HepG2 (cell line): ENCODE measurements at regions not wholly inside any gene's neighbourhood (a gene's known extent, or its start where the extent isn't known, plus 50 kb on each side); places are given as distances from the start of the nearest gene placed in this dataset.

Experiments used
- ATAC-seq: fragments of 200-7000 bp; cut with Tn5 transposase; 3 replicates; pipeline ENCODE4 v1.9.1; 2020; ENCODE audit warnings: mild to moderate bottlenecking, moderate library complexity
- BruUV-seq: library from RNA; stranded (reverse); fragments of 400-500 nt; replicated peaks from 2 replicates; lab custom pipeline; 2021; lab: Mats Ljungman, UMichigan
- CTCF ChIA-PET: fragments of 300-600 bp; formaldehyde crosslinking; extraction: SDS; loops from one replicate; lab custom pipeline; 2021; ENCODE audit warnings: low total read pairs, inconsistent platforms, low intra/inter-chr PET ratio; lab: Yijun Ruan, JAX
- POLR2A ChIA-PET: fragments of 350-600 bp; sonication (Branson Sonifier 250); formaldehyde crosslinking; loops from one replicate; lab custom pipeline; 2020; ENCODE audit warnings: antibody characterized with exemption, inconsistent platforms; lab: Yijun Ruan, JAX
- DNase-seq: peaks from one replicate; pipeline ENCODE4 v3.0.0-alpha.2; 2015; ENCODE audit warnings: low spot score
- FAIRE-seq: peaks from 3 replicates; lab custom pipeline; 2011; peaks lifted over from hg19 to GRCh38; lab: Jason Lieb, UNC
- H2AFZ ChIP-seq: one replicate; pipeline ENCODE4 v1.6.1; 2011; ENCODE audit warnings: low read length, inconsistent platforms
- H3K27ac ChIP-seq: fragments of 300-600 bp; 3 replicates; pipeline ENCODE4 v1.8.0; 2011; ENCODE audit warnings: mixed run types, mild to moderate bottlenecking, mixed read lengths, low read length, inconsistent platforms; ENCODE audit not compliant: insufficient read depth; ENCODE audit errors: extremely low read length
- H3K27me3 ChIP-seq, 2 experiments: fragments of 200-600 bp in 1 of 2; 2 replicates in 1 of 2; 3 replicates in 1 of 2; pipeline versions ENCODE4 v1.6.0 to v1.8.0; 2011; ENCODE audit warnings: low read length in 2 of 2, mild to moderate bottlenecking in 2 of 2, moderate library complexity in 2 of 2, inconsistent platforms in 1 of 2; ENCODE audit not compliant: insufficient read depth in 2 of 2, control insufficient read depth in 1 of 2
- H3K36me3 ChIP-seq, 2 experiments: fragments of 200-600 bp in 1 of 2; replicated peaks in 1 of 2; 2 replicates in 1 of 2; 3 replicates in 1 of 2; pipeline versions ENCODE4 v1.5.1 to v1.8.0; 2011; ENCODE audit warnings: low read length in 2 of 2, inconsistent platforms in 1 of 2; ENCODE audit not compliant: insufficient read depth in 2 of 2, control insufficient read depth in 1 of 2
- H3K4me1 ChIP-seq: 2 replicates; pipeline ENCODE4 v1.5.1; 2012; ENCODE audit warnings: low read length, inconsistent platforms; ENCODE audit not compliant: insufficient read depth
- H3K4me2 ChIP-seq: 2 replicates; pipeline ENCODE4 v1.6.0; 2011; ENCODE audit warnings: low read depth, low read length, inconsistent platforms
- H3K4me3 ChIP-seq, 3 experiments: fragments of 200-600 bp in 1 of 3; sonication (generic), shearing (Covaris generic) in 1 of 3; replicated peaks in 1 of 3; 2 replicates each; pipeline ENCODE4 v1.5.1; 2011 to 2016; ENCODE audit warnings: low read length in 3 of 3, inconsistent platforms in 2 of 3, low read depth in 2 of 3, mild to moderate bottlenecking in 2 of 3, control low read depth in 1 of 3, mixed read lengths in 1 of 3; ENCODE audit not compliant: insufficient read depth in 1 of 3
- H3K79me2 ChIP-seq: one replicate; pipeline ENCODE4 v1.6.1; 2011; ENCODE audit warnings: low read length, inconsistent platforms; ENCODE audit not compliant: insufficient read depth
- H3K9ac ChIP-seq: 2 replicates; pipeline ENCODE4 v1.6.0; 2011; ENCODE audit warnings: mild to moderate bottlenecking, low read depth, low read length, inconsistent platforms; ENCODE audit not compliant: insufficient read depth
- H3K9me3 ChIP-seq: 2 replicates; pipeline ENCODE4 v1.5.1; 2012; ENCODE audit warnings: mild to moderate bottlenecking, low read length
- H4K20me1 ChIP-seq: 2 replicates; pipeline ENCODE4 v1.6.0; 2011; ENCODE audit warnings: inconsistent platforms, mild to moderate bottlenecking, low read length, moderate library complexity; ENCODE audit not compliant: insufficient read depth
- ARNT ChIP-seq: fragments of 450-650 bp; IDR thresholded peaks from 2 replicates; pipeline ENCODE4 v1.6.1; 2017
- ARNTL ChIP-seq: sonication (generic); formaldehyde crosslinking; IDR thresholded peaks from 2 replicates; pipeline ENCODE4 v1.4.0; 2020; ENCODE audit warnings: mild to moderate bottlenecking, missing genetic modification reagents
- FOSL2 ChIP-seq: sonication (generic); formaldehyde crosslinking; IDR thresholded peaks from 2 replicates; pipeline ENCODE4 v1.4.0; 2020; ENCODE audit warnings: missing genetic modification reagents
- HOXD1 ChIP-seq: sonication (generic); formaldehyde crosslinking; IDR thresholded peaks from 2 replicates; pipeline ENCODE4 v1.5.0; 2020; ENCODE audit warnings: missing genetic modification reagents
- KDM1A ChIP-seq: IDR thresholded peaks from 2 replicates; pipeline ENCODE4 v1.6.1; 2016; ENCODE audit warnings: missing compliant biosample characterization
- PHB2 ChIP-seq: fragments of 450-650 bp; IDR thresholded peaks from 2 replicates; pipeline ENCODE4 v1.6.1; 2018; ENCODE audit not compliant: partially characterized antibody
- PHF21A ChIP-seq: sonication (generic); formaldehyde crosslinking; IDR thresholded peaks from 2 replicates; pipeline ENCODE4 v1.5.0; 2020; ENCODE audit warnings: mild to moderate bottlenecking, missing genetic modification reagents
- POLR2A ChIP-seq, 2 experiments: IDR thresholded peaks; 2 replicates each; pipeline ENCODE4 v1.6.1; 2011; ENCODE audit warnings: low read depth in 2 of 2, low read length in 2 of 2, mild to moderate bottlenecking in 1 of 2, moderate library complexity in 1 of 2; ENCODE audit not compliant: insufficient read depth in 1 of 2
- SAP130 ChIP-seq: IDR thresholded peaks from 2 replicates; pipeline ENCODE4 v1.6.1; 2016; ENCODE audit warnings: low read depth
- YEATS4 ChIP-seq: sonication (generic); formaldehyde crosslinking; IDR thresholded peaks from 2 replicates; pipeline ENCODE4 v1.4.0; 2020; ENCODE audit warnings: missing genetic modification reagents, borderline replicate concordance
- ZNF446 ChIP-seq: sonication (generic); formaldehyde crosslinking; IDR thresholded peaks from 2 replicates; pipeline ENCODE4 v1.5.0; 2020; ENCODE audit warnings: mild to moderate bottlenecking, missing genetic modification reagents
- ZNF709 ChIP-seq: sonication (generic); formaldehyde crosslinking; IDR thresholded peaks from 2 replicates; pipeline ENCODE4 v1.5.0; 2020; ENCODE audit warnings: mild to moderate bottlenecking, missing genetic modification reagents
- ZNF724P ChIP-seq: sonication (generic); formaldehyde crosslinking; IDR thresholded peaks from 2 replicates; pipeline ENCODE4 v1.8.0; 2022; ENCODE audit warnings: missing genetic modification reagents, borderline replicate concordance
- ZNF747 ChIP-seq: sonication (generic); formaldehyde crosslinking; IDR thresholded peaks from 2 replicates; pipeline ENCODE4 v1.8.1; 2023; ENCODE audit warnings: missing genetic modification reagents, mild to moderate bottlenecking, borderline replicate concordance
- ZNF879 ChIP-seq: sonication (generic); formaldehyde crosslinking; IDR thresholded peaks from 2 replicates; pipeline ENCODE4 v1.8.1; 2023; ENCODE audit warnings: missing genetic modification reagents
- in situ Hi-C: cut with HindIII; loops from 2 replicates; pipeline ENCODE4 v1.10.0; 2017; ENCODE audit warnings: low pct_unique_long_range_greater_than_20kb; ENCODE audit not compliant: extremely low pct_ligation_motif_present
- intact Hi-C: fragments of 100-400 bp; cut with micrococcal nuclease; formaldehyde crosslinking; loops from one replicate; pipeline ENCODE4 v1.10.0; 2022; ENCODE audit not compliant: unreplicated experiment
- TF ChIP-seq, protein P1 (sequence below): sonication (generic); formaldehyde crosslinking; IDR thresholded peaks from 2 replicates; pipeline ENCODE4 v1.8.1; 2022; ENCODE audit warnings: low read depth, mild to moderate bottlenecking, missing genetic modification reagents
- TF ChIP-seq, protein P2 (sequence below): sonication (generic); formaldehyde crosslinking; IDR thresholded peaks from 2 replicates; pipeline ENCODE4 v1.8.0; 2022; ENCODE audit warnings: missing genetic modification reagents, mild to moderate bottlenecking, borderline replicate concordance
- TF ChIP-seq, protein P3 (sequence below): sonication (generic); formaldehyde crosslinking; IDR thresholded peaks from 2 replicates; pipeline ENCODE4 v1.9.0; 2022; ENCODE audit warnings: missing genetic modification reagents, mild to moderate bottlenecking, borderline replicate concordance
- TF ChIP-seq, protein P4 (sequence below): sonication (generic); formaldehyde crosslinking; IDR thresholded peaks from 2 replicates; pipeline ENCODE4 v1.8.0; 2022; ENCODE audit warnings: mild to moderate bottlenecking, missing genetic modification reagents, moderate library complexity
- TF ChIP-seq, protein P5 (sequence below): sonication (generic); formaldehyde crosslinking; IDR thresholded peaks from 2 replicates; pipeline ENCODE4 v1.8.0; 2022; ENCODE audit warnings: mild to moderate bottlenecking, missing genetic modification reagents, borderline replicate concordance

DNA sequence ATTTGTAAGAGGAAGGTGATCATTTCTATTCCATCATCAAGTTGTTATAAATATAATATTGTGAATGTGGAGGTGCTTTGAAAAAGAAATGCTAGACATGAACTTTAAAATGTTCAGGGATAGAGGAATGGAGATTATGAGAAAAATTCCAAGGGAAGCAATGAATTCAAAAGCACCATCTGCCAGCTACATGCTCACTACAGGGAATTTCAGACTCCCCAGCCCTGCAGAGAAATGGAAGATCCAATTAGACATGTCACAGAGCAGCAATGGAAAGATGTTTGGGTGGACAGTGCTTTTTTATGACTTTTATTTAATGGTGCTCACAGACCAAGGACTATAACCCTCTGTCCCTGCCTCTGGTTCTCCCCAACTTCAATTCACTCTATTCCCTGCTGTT, 209.7 kb downstream of the ESM1 start:
- no peak for FAIRE-seq
- TF ChIP-seq HOXD1 (CRISPR knock-in tag) (no peak), ZNF747 (CRISPR knock-in tag) (no peak), YEATS4 (CRISPR knock-in tag) (no peak), ZNF879 (CRISPR knock-in tag) (no peak), KDM1A (CRISPR knock-in tag) (no peak), POLR2A (IDR thresholded peaks at IDR 0.05; ENCODE audit: insufficient read depth in 1 of 2, low read depth in 2 of 2, low read length in 2 of 2) (no peak), PHF21A (CRISPR knock-in tag) (no peak), ARNT (no peak), SAP130 (CRISPR knock-in tag) (no peak), PHB2 (no peak), ARNTL (CRISPR knock-in tag) (no peak), ZNF709 (no peak), FOSL2 (no peak), ZNF724P (CRISPR knock-in tag) (no peak), ZNF446 (CRISPR knock-in tag) (no peak)
- TF ChIP-seq, protein P1, sequence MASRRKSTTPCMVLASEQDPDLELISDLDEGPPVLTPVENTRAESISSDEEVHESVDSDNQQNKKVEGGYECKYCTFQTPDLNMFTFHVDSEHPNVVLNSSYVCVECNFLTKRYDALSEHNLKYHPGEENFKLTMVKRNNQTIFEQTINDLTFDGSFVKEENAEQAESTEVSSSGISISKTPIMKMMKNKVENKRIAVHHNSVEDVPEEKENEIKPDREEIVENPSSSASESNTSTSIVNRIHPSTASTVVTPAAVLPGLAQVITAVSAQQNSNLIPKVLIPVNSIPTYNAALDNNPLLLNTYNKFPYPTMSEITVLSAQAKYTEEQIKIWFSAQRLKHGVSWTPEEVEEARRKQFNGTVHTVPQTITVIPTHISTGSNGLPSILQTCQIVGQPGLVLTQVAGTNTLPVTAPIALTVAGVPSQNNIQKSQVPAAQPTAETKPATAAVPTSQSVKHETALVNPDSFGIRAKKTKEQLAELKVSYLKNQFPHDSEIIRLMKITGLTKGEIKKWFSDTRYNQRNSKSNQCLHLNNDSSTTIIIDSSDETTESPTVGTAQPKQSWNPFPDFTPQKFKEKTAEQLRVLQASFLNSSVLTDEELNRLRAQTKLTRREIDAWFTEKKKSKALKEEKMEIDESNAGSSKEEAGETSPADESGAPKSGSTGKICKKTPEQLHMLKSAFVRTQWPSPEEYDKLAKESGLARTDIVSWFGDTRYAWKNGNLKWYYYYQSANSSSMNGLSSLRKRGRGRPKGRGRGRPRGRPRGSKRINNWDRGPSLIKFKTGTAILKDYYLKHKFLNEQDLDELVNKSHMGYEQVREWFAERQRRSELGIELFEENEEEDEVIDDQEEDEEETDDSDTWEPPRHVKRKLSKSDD, result no peak
- TF ChIP-seq, protein P2, sequence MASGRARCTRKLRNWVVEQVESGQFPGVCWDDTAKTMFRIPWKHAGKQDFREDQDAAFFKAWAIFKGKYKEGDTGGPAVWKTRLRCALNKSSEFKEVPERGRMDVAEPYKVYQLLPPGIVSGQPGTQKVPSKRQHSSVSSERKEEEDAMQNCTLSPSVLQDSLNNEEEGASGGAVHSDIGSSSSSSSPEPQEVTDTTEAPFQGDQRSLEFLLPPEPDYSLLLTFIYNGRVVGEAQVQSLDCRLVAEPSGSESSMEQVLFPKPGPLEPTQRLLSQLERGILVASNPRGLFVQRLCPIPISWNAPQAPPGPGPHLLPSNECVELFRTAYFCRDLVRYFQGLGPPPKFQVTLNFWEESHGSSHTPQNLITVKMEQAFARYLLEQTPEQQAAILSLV (CRISPR knock-in tag), result no peak
- TF ChIP-seq, protein P3, sequence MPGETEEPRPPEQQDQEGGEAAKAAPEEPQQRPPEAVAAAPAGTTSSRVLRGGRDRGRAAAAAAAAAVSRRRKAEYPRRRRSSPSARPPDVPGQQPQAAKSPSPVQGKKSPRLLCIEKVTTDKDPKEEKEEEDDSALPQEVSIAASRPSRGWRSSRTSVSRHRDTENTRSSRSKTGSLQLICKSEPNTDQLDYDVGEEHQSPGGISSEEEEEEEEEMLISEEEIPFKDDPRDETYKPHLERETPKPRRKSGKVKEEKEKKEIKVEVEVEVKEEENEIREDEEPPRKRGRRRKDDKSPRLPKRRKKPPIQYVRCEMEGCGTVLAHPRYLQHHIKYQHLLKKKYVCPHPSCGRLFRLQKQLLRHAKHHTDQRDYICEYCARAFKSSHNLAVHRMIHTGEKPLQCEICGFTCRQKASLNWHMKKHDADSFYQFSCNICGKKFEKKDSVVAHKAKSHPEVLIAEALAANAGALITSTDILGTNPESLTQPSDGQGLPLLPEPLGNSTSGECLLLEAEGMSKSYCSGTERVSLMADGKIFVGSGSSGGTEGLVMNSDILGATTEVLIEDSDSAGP, result no peak
- TF ChIP-seq, protein P4, sequence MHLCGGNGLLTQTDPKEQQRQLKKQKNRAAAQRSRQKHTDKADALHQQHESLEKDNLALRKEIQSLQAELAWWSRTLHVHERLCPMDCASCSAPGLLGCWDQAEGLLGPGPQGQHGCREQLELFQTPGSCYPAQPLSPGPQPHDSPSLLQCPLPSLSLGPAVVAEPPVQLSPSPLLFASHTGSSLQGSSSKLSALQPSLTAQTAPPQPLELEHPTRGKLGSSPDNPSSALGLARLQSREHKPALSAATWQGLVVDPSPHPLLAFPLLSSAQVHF (CRISPR knock-in tag), result no peak
- TF ChIP-seq, protein P5, sequence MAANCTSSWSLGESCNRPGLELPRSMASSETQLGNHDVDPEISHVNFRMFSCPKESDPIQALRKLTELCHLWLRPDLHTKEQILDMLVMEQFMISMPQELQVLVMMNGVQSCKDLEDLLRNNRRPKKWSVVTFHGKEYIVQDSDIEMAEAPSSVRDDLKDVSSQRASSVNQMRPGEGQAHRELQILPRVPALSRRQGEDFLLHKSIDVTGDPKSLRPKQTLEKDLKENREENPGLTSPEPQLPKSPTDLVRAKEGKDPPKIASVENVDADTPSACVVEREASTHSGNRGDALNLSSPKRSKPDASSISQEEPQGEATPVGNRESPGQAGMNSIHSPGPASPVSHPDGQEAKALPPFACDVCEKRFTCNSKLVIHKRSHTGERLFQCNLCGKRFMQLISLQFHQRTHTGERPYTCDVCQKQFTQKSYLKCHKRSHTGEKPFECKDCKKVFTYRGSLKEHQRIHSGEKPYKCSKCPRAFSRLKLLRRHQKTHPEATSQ (CRISPR knock-in tag), result no peak
- ChIA-PET POLR2A (no interaction called here), CTCF (no interaction called here)
- no peaks in the 10 kb centered on the region for H3K9me3 ChIP-seq
- no peak overlapping the region for H2AFZ ChIP-seq
- no peak overlapping the region for H3K27ac ChIP-seq
- intact Hi-C loops, result no loop called here
- H3K4me3 ChIP-seq, result no peak overlapping the region
- no peak overlapping the region for H3K4me2 ChIP-seq
- in situ Hi-C loops, result no loop called here
- ATAC-seq, result no peak
- H3K27me3 ChIP-seq, result peaks cover 0 to 5% of the 10 kb centered on the region in 2 experiments; a peak in 2 of 5 replicates
- no peaks in the 10 kb centered on the region for H3K79me2 ChIP-seq
- no peaks in the 10 kb centered on the region for H3K4me1 ChIP-seq
- no TSS peak for BruUV-seq
- no peak for DNase-seq
- no peaks in the 10 kb centered on the region for H3K36me3 ChIP-seq
- H4K20me1 ChIP-seq, result no peaks in the 10 kb centered on the region
- H3K9ac ChIP-seq, result no peak overlapping the region
